ENCODE measurements at regions not wholly inside any gene's neighbourhood (a gene's known extent, or its start where the extent isn't known, plus 50 kb on each side); places are given as distances from the start of the nearest gene placed in this dataset.

DNA sequence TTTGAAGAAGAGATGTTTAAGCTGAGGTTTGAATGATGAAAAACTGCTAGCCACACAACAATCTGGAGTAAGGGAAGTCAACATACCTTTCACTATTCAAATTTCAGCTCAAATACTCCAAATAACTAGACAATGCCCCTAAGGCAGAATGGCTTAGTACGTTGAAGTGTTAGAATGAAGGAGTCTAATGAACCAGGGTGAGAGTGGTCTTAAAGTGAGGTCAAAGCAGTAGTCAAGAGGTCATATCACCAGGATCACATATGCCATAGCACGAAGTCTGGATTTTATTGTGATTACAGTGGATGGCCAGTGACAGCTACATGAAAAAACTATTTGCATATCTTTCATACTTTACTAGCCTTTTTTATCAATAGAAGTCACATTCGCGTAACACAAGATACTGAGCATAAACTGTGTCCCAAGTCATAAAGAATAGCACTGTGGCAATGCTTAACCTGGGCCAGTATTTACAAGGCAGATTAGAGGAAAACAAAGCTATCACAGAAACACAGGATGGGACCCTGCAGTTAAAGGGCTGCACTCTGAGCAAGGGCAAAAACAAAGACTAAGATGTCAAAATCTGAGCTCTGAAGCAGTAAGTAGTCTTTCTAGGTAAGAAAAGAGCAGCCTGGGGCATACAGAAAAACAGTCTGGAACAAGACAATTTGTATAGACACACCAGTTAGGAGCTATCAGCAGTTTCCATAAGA lies 61.5 kb downstream of the HYCC1 start:
- H3K9me3 Mint-ChIP-seq, result no peaks in the 10 kb centered on the region
- ChIA-PET CTCF (interaction anchor here (0.6 to 2.4 kb wide), 7 partner anchors 16 to 392 kb away, joined by 3 to 14 read pairs (median 5); no protein-coding TSS in a partner anchor), POLR2A (interaction anchor here (0.8 kb wide), 1 partner anchor 92 kb away, joined by 3 read pairs; no protein-coding TSS in a partner anchor)
- H3K4me1 Mint-ChIP-seq, result peaks cover 45% of the 10 kb centered on the region
- peak; percentile 87 for ATAC-seq
- peak overlapping the region; percentile 45 for H3K27ac Mint-ChIP-seq
- no peaks in the 10 kb centered on the region for H3K36me3 Mint-ChIP-seq
- no peak for DNase-seq (ENCODE audit: low spot score)
- H3K4me3 Mint-ChIP-seq, result no peak overlapping the region
- H3K27me3 Mint-ChIP-seq (ENCODE audit: low read depth), result no peaks in the 10 kb centered on the region
- TF ChIP-seq, protein P1, sequence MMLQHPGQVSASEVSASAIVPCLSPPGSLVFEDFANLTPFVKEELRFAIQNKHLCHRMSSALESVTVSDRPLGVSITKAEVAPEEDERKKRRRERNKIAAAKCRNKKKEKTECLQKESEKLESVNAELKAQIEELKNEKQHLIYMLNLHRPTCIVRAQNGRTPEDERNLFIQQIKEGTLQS (CRISPR knock-in tag; conservative IDR thresholded peaks at IDR 0.05), result no peak
- TF ChIP-seq, protein P2, sequence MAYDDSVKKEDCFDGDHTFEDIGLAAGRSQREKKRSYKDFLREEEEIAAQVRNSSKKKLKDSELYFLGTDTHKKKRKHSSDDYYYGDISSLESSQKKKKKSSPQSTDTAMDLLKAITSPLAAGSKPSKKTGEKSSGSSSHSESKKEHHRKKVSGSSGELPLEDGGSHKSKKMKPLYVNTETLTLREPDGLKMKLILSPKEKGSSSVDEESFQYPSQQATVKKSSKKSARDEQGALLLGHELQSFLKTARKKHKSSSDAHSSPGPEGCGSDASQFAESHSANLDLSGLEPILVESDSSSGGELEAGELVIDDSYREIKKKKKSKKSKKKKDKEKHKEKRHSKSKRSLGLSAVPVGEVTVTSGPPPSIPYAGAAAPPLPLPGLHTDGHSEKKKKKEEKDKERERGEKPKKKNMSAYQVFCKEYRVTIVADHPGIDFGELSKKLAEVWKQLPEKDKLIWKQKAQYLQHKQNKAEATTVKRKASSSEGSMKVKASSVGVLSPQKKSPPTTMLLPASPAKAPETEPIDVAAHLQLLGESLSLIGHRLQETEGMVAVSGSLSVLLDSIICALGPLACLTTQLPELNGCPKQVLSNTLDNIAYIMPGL (CRISPR knock-in tag; IDR thresholded peaks at IDR 0.05), result no peak
- TF ChIP-seq, protein P3, sequence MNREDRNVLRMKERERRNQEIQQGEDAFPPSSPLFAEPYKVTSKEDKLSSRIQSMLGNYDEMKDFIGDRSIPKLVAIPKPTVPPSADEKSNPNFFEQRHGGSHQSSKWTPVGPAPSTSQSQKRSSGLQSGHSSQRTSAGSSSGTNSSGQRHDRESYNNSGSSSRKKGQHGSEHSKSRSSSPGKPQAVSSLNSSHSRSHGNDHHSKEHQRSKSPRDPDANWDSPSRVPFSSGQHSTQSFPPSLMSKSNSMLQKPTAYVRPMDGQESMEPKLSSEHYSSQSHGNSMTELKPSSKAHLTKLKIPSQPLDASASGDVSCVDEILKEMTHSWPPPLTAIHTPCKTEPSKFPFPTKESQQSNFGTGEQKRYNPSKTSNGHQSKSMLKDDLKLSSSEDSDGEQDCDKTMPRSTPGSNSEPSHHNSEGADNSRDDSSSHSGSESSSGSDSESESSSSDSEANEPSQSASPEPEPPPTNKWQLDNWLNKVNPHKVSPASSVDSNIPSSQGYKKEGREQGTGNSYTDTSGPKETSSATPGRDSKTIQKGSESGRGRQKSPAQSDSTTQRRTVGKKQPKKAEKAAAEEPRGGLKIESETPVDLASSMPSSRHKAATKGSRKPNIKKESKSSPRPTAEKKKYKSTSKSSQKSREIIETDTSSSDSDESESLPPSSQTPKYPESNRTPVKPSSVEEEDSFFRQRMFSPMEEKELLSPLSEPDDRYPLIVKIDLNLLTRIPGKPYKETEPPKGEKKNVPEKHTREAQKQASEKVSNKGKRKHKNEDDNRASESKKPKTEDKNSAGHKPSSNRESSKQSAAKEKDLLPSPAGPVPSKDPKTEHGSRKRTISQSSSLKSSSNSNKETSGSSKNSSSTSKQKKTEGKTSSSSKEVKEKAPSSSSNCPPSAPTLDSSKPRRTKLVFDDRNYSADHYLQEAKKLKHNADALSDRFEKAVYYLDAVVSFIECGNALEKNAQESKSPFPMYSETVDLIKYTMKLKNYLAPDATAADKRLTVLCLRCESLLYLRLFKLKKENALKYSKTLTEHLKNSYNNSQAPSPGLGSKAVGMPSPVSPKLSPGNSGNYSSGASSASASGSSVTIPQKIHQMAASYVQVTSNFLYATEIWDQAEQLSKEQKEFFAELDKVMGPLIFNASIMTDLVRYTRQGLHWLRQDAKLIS (CRISPR knock-in tag; IDR thresholded peaks at IDR 0.05; ENCODE audit: borderline replicate concordance), result no peak
- TF ChIP-seq, protein P4, sequence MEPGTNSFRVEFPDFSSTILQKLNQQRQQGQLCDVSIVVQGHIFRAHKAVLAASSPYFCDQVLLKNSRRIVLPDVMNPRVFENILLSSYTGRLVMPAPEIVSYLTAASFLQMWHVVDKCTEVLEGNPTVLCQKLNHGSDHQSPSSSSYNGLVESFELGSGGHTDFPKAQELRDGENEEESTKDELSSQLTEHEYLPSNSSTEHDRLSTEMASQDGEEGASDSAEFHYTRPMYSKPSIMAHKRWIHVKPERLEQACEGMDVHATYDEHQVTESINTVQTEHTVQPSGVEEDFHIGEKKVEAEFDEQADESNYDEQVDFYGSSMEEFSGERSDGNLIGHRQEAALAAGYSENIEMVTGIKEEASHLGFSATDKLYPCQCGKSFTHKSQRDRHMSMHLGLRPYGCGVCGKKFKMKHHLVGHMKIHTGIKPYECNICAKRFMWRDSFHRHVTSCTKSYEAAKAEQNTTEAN (CRISPR knock-in tag; IDR thresholded peaks at IDR 0.05), result no peak
- TF ChIP-seq, protein P5, sequence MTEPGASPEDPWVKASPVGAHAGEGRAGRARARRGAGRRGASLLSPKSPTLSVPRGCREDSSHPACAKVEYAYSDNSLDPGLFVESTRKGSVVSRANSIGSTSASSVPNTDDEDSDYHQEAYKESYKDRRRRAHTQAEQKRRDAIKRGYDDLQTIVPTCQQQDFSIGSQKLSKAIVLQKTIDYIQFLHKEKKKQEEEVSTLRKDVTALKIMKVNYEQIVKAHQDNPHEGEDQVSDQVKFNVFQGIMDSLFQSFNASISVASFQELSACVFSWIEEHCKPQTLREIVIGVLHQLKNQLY (CRISPR knock-in tag; IDR thresholded peaks at IDR 0.05), result no peak
- TF ChIP-seq ZNF138 (CRISPR knock-in tag; conservative IDR thresholded peaks at IDR 0.05), result no peak
- TF ChIP-seq, protein P6, sequence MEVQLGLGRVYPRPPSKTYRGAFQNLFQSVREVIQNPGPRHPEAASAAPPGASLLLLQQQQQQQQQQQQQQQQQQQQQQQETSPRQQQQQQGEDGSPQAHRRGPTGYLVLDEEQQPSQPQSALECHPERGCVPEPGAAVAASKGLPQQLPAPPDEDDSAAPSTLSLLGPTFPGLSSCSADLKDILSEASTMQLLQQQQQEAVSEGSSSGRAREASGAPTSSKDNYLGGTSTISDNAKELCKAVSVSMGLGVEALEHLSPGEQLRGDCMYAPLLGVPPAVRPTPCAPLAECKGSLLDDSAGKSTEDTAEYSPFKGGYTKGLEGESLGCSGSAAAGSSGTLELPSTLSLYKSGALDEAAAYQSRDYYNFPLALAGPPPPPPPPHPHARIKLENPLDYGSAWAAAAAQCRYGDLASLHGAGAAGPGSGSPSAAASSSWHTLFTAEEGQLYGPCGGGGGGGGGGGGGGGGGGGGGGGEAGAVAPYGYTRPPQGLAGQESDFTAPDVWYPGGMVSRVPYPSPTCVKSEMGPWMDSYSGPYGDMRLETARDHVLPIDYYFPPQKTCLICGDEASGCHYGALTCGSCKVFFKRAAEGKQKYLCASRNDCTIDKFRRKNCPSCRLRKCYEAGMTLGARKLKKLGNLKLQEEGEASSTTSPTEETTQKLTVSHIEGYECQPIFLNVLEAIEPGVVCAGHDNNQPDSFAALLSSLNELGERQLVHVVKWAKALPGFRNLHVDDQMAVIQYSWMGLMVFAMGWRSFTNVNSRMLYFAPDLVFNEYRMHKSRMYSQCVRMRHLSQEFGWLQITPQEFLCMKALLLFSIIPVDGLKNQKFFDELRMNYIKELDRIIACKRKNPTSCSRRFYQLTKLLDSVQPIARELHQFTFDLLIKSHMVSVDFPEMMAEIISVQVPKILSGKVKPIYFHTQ (CRISPR knock-in tag; IDR thresholded peaks at IDR 0.05), result no peak
- TF ChIP-seq, protein P7, sequence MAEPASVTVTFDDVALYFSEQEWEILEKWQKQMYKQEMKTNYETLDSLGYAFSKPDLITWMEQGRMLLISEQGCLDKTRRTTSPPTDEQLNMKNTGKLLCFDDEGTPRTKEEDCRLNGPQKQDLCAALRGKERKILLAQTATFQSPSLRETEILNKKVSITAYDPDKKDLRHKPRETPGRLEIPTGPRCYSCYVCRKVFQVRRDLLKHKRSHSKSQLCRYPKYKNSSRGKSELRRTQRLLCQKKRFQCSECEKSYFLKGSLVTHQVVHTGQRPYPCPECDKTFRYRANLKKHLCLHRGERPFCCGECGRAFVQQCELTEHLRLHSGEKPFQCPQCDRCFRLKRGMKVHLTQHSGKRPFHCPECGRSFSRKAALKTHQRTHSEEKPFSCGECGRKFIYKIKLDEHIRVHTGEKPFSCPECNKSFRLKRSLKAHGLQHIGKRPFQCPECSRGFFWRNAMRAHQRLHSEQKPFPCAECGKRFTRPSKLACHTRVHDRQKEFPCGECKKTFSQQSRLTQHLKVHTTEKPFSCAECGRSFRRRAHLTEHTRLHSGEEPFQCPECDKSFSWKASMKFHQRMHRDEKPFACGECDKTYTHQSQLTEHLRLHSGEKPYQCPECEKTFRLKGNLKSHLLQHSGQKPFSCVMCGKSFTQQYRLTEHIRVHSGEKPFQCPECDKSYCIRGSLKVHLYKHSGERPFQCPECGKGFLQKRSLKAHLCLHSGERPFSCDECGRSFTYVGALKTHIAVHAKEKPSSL (CRISPR knock-in tag; conservative IDR thresholded peaks at IDR 0.05), result no peak
- TF ChIP-seq SP1 (CRISPR knock-in tag; conservative IDR thresholded peaks at IDR 0.05), result no peak
- TF ChIP-seq EMX1 (CRISPR knock-in tag; IDR thresholded peaks at IDR 0.05), result no peak
- TF ChIP-seq, protein P8, sequence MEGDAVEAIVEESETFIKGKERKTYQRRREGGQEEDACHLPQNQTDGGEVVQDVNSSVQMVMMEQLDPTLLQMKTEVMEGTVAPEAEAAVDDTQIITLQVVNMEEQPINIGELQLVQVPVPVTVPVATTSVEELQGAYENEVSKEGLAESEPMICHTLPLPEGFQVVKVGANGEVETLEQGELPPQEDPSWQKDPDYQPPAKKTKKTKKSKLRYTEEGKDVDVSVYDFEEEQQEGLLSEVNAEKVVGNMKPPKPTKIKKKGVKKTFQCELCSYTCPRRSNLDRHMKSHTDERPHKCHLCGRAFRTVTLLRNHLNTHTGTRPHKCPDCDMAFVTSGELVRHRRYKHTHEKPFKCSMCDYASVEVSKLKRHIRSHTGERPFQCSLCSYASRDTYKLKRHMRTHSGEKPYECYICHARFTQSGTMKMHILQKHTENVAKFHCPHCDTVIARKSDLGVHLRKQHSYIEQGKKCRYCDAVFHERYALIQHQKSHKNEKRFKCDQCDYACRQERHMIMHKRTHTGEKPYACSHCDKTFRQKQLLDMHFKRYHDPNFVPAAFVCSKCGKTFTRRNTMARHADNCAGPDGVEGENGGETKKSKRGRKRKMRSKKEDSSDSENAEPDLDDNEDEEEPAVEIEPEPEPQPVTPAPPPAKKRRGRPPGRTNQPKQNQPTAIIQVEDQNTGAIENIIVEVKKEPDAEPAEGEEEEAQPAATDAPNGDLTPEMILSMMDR (IDR thresholded peaks at IDR 0.05), result no peak
- TF ChIP-seq JAZF1 (CRISPR knock-in tag; IDR thresholded peaks at IDR 0.05), result no peak
- TF ChIP-seq, protein P9, sequence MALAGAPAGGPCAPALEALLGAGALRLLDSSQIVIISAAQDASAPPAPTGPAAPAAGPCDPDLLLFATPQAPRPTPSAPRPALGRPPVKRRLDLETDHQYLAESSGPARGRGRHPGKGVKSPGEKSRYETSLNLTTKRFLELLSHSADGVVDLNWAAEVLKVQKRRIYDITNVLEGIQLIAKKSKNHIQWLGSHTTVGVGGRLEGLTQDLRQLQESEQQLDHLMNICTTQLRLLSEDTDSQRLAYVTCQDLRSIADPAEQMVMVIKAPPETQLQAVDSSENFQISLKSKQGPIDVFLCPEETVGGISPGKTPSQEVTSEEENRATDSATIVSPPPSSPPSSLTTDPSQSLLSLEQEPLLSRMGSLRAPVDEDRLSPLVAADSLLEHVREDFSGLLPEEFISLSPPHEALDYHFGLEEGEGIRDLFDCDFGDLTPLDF (CRISPR knock-in tag; IDR thresholded peaks at IDR 0.05), result no peak
- TF ChIP-seq, protein P10, sequence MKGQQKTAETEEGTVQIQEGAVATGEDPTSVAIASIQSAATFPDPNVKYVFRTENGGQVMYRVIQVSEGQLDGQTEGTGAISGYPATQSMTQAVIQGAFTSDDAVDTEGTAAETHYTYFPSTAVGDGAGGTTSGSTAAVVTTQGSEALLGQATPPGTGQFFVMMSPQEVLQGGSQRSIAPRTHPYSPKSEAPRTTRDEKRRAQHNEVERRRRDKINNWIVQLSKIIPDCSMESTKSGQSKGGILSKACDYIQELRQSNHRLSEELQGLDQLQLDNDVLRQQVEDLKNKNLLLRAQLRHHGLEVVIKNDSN (CRISPR knock-in tag; IDR thresholded peaks at IDR 0.05), result no peak
- TF ChIP-seq GTF2I (CRISPR knock-in tag; conservative IDR thresholded peaks at IDR 0.05), result no peak
- no peak for TF ChIP-seq ZNF317 (CRISPR knock-in tag; IDR thresholded peaks at IDR 0.05; ENCODE audit: borderline replicate concordance, low read depth)
- no peak for TF ChIP-seq RELA (CRISPR knock-in tag; IDR thresholded peaks at IDR 0.05; ENCODE audit: borderline replicate concordance)
- TF ChIP-seq, protein P11, sequence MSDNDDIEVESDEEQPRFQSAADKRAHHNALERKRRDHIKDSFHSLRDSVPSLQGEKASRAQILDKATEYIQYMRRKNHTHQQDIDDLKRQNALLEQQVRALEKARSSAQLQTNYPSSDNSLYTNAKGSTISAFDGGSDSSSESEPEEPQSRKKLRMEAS (CRISPR knock-in tag; IDR thresholded peaks at IDR 0.05), result no peak
